ENCODE measurements at regions not wholly inside any gene's neighbourhood (a gene's known extent, or its start where the extent isn't known, plus 50 kb on each side); places are given as distances from the start of the nearest gene placed in this dataset.

GRCh38 chr2:9103663-9104277, 100.3 kb upstream of the MBOAT2 start:
- DNase-seq, result no peak

- no peak for DNase-seq
Observed at GRCh38 chr2:9102861-9103662, 99.6 kb upstream of the MBOAT2 start.

- no peak for DNase-seq
Observed at GRCh38 chr2:9101763-9102425, 98.4 kb upstream of the MBOAT2 start.

- DNase-seq, result no peak
Observed at GRCh38 chr2:9100080-9100876, 96.8 kb upstream of the MBOAT2 start.

GRCh38 chr2:9099341-9099751, 95.9 kb upstream of the MBOAT2 start:
- DNase-seq, result peak in 1 of 2 donors; percentile 22

GRCh38 chr2:9097892-9098291, 94.4 kb upstream of the MBOAT2 start:
- no peak for DNase-seq

- DNase-seq, result no peak
Observed at GRCh38 chr2:9097239-9097638, 93.8 kb upstream of the MBOAT2 start.

GRCh38 chr2:9096761-9097160, 93.3 kb upstream of the MBOAT2 start:
- DNase-seq, result no peak

- no peak for DNase-seq
Observed at GRCh38 chr2:9095690-9096089, 92.2 kb upstream of the MBOAT2 start.

GRCh38 chr2:9095226-9095625, 91.7 kb upstream of the MBOAT2 start:
- no peak for DNase-seq

- DNase-seq, result no peak
Observed at GRCh38 chr2:9094117-9094516, 90.6 kb upstream of the MBOAT2 start.

- DNase-seq, result no peak
Observed at GRCh38 chr2:9093324-9093723, 89.8 kb upstream of the MBOAT2 start.

- no peak for DNase-seq
Observed at GRCh38 chr2:9092383-9093282, 89.1 kb upstream of the MBOAT2 start.

- no peak for DNase-seq
Observed at GRCh38 chr2:9091811-9092210, 88.3 kb upstream of the MBOAT2 start.

GRCh38 chr2:9089831-9090230, 86.3 kb upstream of the MBOAT2 start:
- DNase-seq, result no peak

GRCh38 chr2:9087121-9087681, 83.7 kb upstream of the MBOAT2 start:
- no peak for DNase-seq

GRCh38 chr2:9086465-9086864, 83.0 kb upstream of the MBOAT2 start:
- DNase-seq, result no peak

- DNase-seq, result no peak
Observed at GRCh38 chr2:9085353-9085752, 81.9 kb upstream of the MBOAT2 start.

GRCh38 chr2:9083287-9083686, 79.8 kb upstream of the MBOAT2 start:
- no peak for DNase-seq

GRCh38 chr2:9082158-9082557, 78.7 kb upstream of the MBOAT2 start:
- no peak for DNase-seq

GRCh38 chr2:9081750-9082149, 78.3 kb upstream of the MBOAT2 start:
- no peak for DNase-seq

- no peak for DNase-seq
Observed at GRCh38 chr2:9078405-9078804, 74.9 kb upstream of the MBOAT2 start.

Measured in stimulated activated CD4-positive, alpha-beta T cell treated with anti-CD3 and anti-CD28 coated beads, Interleukin-2, amount 100 ng/mL, for 24 hours (primary cell).